ENCODE measurements at regions not wholly inside any gene's neighbourhood (a gene's known extent, or its start where the extent isn't known, plus 50 kb on each side); places are given as distances from the start of the nearest gene placed in this dataset.

GRCh38 chr12:13686260-13686659 is 295.1 kb downstream of the GRIN2B start:
- no peak for DNase-seq (ENCODE audit: low read depth)
- TF ChIP-seq CTCF (IDR thresholded peaks at IDR 0.05; ENCODE audit: control insufficient read depth, extremely low read depth, insufficient read depth): no peak
- H3K4me3 ChIP-seq (ENCODE audit: low read depth, low read length): no peak overlapping the region

- no peak overlapping the region for H3K4me3 ChIP-seq (ENCODE audit: low read depth, low read length)
- no peak for DNase-seq (ENCODE audit: low read depth)
- no peak for TF ChIP-seq CTCF (IDR thresholded peaks at IDR 0.05; ENCODE audit: control insufficient read depth, extremely low read depth, insufficient read depth)
Observed at GRCh38 chr12:13680916-13681315, 300.5 kb downstream of the GRIN2B start.

- H3K4me3 ChIP-seq (ENCODE audit: low read depth, low read length): no peak overlapping the region
- no peak for DNase-seq (ENCODE audit: low read depth)
- no peak for TF ChIP-seq CTCF (IDR thresholded peaks at IDR 0.05; ENCODE audit: control insufficient read depth, extremely low read depth, insufficient read depth)
Observed at GRCh38 chr12:13676880-13677279, 304.5 kb downstream of the GRIN2B start.

DNA sequence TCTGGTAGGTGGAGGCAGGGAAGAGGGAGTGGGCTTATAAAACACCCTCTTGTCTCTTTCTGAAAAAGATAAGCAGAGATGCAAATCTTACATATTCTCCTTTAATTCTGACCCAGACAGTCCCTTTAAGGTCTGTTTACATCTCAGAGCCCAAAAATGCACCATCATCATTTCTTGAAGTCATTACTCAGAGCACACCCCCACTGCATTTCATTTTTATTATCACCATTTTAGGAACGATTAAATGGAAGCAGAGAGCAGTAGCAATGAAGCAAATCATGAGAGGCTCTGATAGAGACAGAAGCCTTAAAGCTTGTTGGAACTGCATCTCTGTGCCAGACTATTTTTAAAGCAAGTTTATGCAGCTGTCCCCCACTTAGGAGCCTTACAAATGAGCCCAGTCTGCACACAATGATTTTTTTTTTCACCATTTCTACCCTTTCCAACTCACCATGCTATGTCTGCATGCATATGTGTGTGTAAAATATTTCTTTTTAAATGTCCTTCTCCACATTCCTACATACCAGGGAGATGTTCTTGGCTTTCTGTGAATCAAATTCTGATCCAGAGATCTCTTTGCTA is 311.0 kb downstream of the GRIN2B start:
- no peak for TF ChIP-seq CTCF (IDR thresholded peaks at IDR 0.05; ENCODE audit: control insufficient read depth, extremely low read depth, insufficient read depth)
- DNase-seq (ENCODE audit: low read depth): no peak
- H3K4me3 ChIP-seq (ENCODE audit: low read depth, low read length): no peak overlapping the region

DNA sequence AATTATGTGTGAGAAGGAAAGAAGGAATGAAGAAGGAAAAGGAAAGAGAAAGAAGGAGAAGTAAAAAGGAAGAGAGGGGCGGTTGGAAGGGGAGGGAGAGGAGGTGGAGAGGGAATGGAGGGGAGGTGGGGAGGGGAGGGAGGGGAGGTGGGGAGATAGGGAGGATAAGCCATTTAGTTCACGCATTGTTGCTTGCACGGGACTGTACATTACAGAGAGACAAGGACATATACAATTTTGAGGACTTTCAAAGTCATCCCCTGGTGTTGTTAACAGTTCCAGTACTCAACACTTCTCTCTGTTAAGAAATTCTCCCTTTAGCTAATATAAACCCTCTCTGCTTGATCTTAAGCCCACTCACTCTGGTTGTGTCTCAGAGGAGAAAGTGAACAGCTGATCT is 312.5 kb downstream of the GRIN2B start:
- TF ChIP-seq CTCF (IDR thresholded peaks at IDR 0.05; ENCODE audit: control insufficient read depth, extremely low read depth, insufficient read depth): no peak
- no peak overlapping the region for H3K4me3 ChIP-seq (ENCODE audit: low read depth, low read length)
- no peak for DNase-seq (ENCODE audit: low read depth)

DNA sequence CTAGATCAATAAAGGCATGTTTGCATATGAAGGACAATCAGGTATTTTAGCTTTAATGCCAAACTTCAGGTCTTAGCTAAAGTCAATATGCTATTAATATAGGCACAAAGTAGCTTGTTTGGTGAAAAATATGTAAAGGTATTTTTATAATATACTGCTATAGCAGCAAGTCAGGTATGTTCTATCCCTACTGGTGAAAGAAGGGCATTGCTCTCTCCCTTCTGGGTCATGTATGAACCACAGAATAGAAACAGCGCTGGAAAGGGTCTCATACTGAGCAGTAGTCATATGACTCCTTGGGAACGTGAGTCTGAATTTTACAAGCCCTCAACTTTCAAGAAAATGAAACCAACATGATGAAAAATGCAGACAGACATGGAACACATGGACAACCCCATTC is 314.6 kb downstream of the GRIN2B start:
- H3K4me3 ChIP-seq (ENCODE audit: low read depth, low read length): no peak overlapping the region
- TF ChIP-seq CTCF (IDR thresholded peaks at IDR 0.05; ENCODE audit: control insufficient read depth, extremely low read depth, insufficient read depth): no peak
- no peak for DNase-seq (ENCODE audit: low read depth)

Measured in LNCaP clone FGC (cell line).